ENCODE measurements at regions not wholly inside any gene's neighbourhood (a gene's known extent, or its start where the extent isn't known, plus 50 kb on each side); places are given as distances from the start of the nearest gene placed in this dataset.

GRCh38 chr5:30809933-30810332 lies 383.6 kb upstream of the CDH6 start:
- no peak overlapping the region for H3K27ac ChIP-seq (ENCODE audit: insufficient read depth, low read length)
- H2AFZ ChIP-seq (ENCODE audit: low read length) = no peak overlapping the region
- H3K4me2 ChIP-seq (ENCODE audit: extremely low read depth, insufficient read depth, low read length) = no peak overlapping the region
- no peak overlapping the region for H3K9ac ChIP-seq (ENCODE audit: insufficient read depth, low read length)
- no peaks in the 10 kb centered on the region for H3K4me1 ChIP-seq (ENCODE audit: control insufficient read depth, extremely low read depth, insufficient read depth, low read length)
- no peaks in the 10 kb centered on the region for H4K20me1 ChIP-seq (ENCODE audit: control insufficient read depth, extremely low read depth, insufficient read depth, low read length)
- no peaks in the 10 kb centered on the region for H3K79me2 ChIP-seq (ENCODE audit: control insufficient read depth, insufficient read depth, low read length)
- H3K9me3 ChIP-seq (ENCODE audit: control insufficient read depth, insufficient read depth, low read depth, low read length) = no peaks in the 10 kb centered on the region
- H3K36me3 ChIP-seq (ENCODE audit: control insufficient read depth, insufficient read depth, low read length) = no peaks in the 10 kb centered on the region
- DNase-seq (ENCODE audit: low read depth in 2 of 2) = no peak
- no peaks in the 10 kb centered on the region for H3K27me3 ChIP-seq (ENCODE audit: control insufficient read depth, insufficient read depth, low read length)
- H3K4me3 ChIP-seq (replicated peaks in 1 of 4; ENCODE audit: control extremely low read depth in 1 of 4, insufficient read depth in 1 of 4, low read depth in 3 of 4, low read length in 4 of 4) = no peak overlapping the region
- TF ChIP-seq, protein P1, sequence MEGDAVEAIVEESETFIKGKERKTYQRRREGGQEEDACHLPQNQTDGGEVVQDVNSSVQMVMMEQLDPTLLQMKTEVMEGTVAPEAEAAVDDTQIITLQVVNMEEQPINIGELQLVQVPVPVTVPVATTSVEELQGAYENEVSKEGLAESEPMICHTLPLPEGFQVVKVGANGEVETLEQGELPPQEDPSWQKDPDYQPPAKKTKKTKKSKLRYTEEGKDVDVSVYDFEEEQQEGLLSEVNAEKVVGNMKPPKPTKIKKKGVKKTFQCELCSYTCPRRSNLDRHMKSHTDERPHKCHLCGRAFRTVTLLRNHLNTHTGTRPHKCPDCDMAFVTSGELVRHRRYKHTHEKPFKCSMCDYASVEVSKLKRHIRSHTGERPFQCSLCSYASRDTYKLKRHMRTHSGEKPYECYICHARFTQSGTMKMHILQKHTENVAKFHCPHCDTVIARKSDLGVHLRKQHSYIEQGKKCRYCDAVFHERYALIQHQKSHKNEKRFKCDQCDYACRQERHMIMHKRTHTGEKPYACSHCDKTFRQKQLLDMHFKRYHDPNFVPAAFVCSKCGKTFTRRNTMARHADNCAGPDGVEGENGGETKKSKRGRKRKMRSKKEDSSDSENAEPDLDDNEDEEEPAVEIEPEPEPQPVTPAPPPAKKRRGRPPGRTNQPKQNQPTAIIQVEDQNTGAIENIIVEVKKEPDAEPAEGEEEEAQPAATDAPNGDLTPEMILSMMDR (conservative IDR thresholded peaks at IDR 0.05 in 1 of 2, IDR thresholded peaks at IDR 0.05 in 1 of 2; ENCODE audit: low read depth in 1 of 2, low read length in 2 of 2) = no peak
- no peak for TF ChIP-seq EZH2 (IDR thresholded peaks at IDR 0.05; ENCODE audit: low read length, missing control alignments)

DNA sequence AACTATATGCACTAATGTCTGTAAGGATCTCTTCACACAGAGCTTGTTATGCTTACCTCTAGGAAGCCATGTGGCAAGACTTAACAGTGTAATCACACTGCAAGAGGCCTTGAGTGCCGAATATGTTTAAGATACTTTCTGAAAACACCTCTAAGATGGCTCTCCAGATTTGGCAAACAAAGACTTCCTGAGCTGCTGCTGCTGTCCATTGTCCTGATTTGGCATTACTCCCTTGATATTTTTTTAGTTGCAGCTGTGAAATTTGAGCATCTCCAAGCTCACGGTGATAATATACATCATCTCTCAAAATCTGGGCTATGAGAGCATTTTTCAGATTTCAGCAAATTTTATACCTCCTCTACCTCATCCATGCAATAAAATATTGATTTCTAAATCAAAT lies 384.5 kb upstream of the CDH6 start:
- H3K27me3 ChIP-seq (ENCODE audit: control insufficient read depth, insufficient read depth, low read length) = no peaks in the 10 kb centered on the region
- no peak overlapping the region for H3K27ac ChIP-seq (ENCODE audit: insufficient read depth, low read length)
- no peak overlapping the region for H3K4me2 ChIP-seq (ENCODE audit: extremely low read depth, insufficient read depth, low read length)
- H3K9ac ChIP-seq (ENCODE audit: insufficient read depth, low read length) = no peak overlapping the region
- no peaks in the 10 kb centered on the region for H3K36me3 ChIP-seq (ENCODE audit: control insufficient read depth, insufficient read depth, low read length)
- H3K9me3 ChIP-seq (ENCODE audit: control insufficient read depth, insufficient read depth, low read depth, low read length) = no peaks in the 10 kb centered on the region
- no peaks in the 10 kb centered on the region for H3K4me1 ChIP-seq (ENCODE audit: control insufficient read depth, extremely low read depth, insufficient read depth, low read length)
- H2AFZ ChIP-seq (ENCODE audit: low read length) = no peak overlapping the region
- peak in 1 of 2 donors; percentile 26 for DNase-seq (ENCODE audit: low read depth in 2 of 2)
- TF ChIP-seq, protein P1 (conservative IDR thresholded peaks at IDR 0.05 in 1 of 2, IDR thresholded peaks at IDR 0.05 in 1 of 2; ENCODE audit: low read depth in 1 of 2, low read length in 2 of 2) = no peak
- TF ChIP-seq EZH2 (IDR thresholded peaks at IDR 0.05; ENCODE audit: low read length, missing control alignments) = no peak
- H3K4me3 ChIP-seq (replicated peaks in 1 of 4; ENCODE audit: control extremely low read depth in 1 of 4, insufficient read depth in 1 of 4, low read depth in 3 of 4, low read length in 4 of 4) = no peak overlapping the region
- H4K20me1 ChIP-seq (ENCODE audit: control insufficient read depth, extremely low read depth, insufficient read depth, low read length) = no peaks in the 10 kb centered on the region
- no peaks in the 10 kb centered on the region for H3K79me2 ChIP-seq (ENCODE audit: control insufficient read depth, insufficient read depth, low read length)

- no peaks in the 10 kb centered on the region for H3K36me3 ChIP-seq (ENCODE audit: control insufficient read depth, insufficient read depth, low read length)
- no peaks in the 10 kb centered on the region for H3K4me1 ChIP-seq (ENCODE audit: control insufficient read depth, extremely low read depth, insufficient read depth, low read length)
- peak in 1 of 2 donors; percentile 59 for DNase-seq (ENCODE audit: low read depth in 2 of 2)
- H3K9me3 ChIP-seq (ENCODE audit: control insufficient read depth, insufficient read depth, low read depth, low read length) = no peaks in the 10 kb centered on the region
- no peaks in the 10 kb centered on the region for H3K27me3 ChIP-seq (ENCODE audit: control insufficient read depth, insufficient read depth, low read length)
- no peaks in the 10 kb centered on the region for H4K20me1 ChIP-seq (ENCODE audit: control insufficient read depth, extremely low read depth, insufficient read depth, low read length)
- no peak overlapping the region for H3K4me3 ChIP-seq (replicated peaks in 1 of 4; ENCODE audit: control extremely low read depth in 1 of 4, insufficient read depth in 1 of 4, low read depth in 3 of 4, low read length in 4 of 4)
- H3K27ac ChIP-seq (ENCODE audit: insufficient read depth, low read length) = no peak overlapping the region
- H3K4me2 ChIP-seq (ENCODE audit: extremely low read depth, insufficient read depth, low read length) = no peak overlapping the region
- H3K79me2 ChIP-seq (ENCODE audit: control insufficient read depth, insufficient read depth, low read length) = no peaks in the 10 kb centered on the region
- no peak overlapping the region for H3K9ac ChIP-seq (ENCODE audit: insufficient read depth, low read length)
- H2AFZ ChIP-seq (ENCODE audit: low read length) = no peak overlapping the region
- no peak for TF ChIP-seq EZH2 (IDR thresholded peaks at IDR 0.05; ENCODE audit: low read length, missing control alignments)
- TF ChIP-seq, protein P1 (conservative IDR thresholded peaks at IDR 0.05 in 1 of 2, IDR thresholded peaks at IDR 0.05 in 1 of 2; ENCODE audit: low read depth in 1 of 2, low read length in 2 of 2) = peak in 1 of 2 donors; percentile 53
Observed at GRCh38 chr5:30804739-30805505, 388.6 kb upstream of the CDH6 start.

Data from fibroblast of lung (primary cell).